Renal pelvis (tissue), 1 donor: ENCODE measurements at regions not wholly inside any gene's neighbourhood (a gene's known extent, or its start where the extent isn't known, plus 50 kb on each side); places are given as distances from the start of the nearest gene placed in this dataset.
"Not testable (repeated sequence)": the region's sequence is repeated elsewhere in the genome, so short reads cannot be mapped to it uniquely, and the experiment has no call there.

Experiments
- DNase-seq: peaks from one replicate; pipeline ENCODE4 v3.0.0-alpha.2; 2013

GRCh38 chr20:50446351-50447101 lies 63.7 kb upstream of the PTPN1 start:
- no peak for DNase-seq

GRCh38 chr20:50447102-50447804 lies 62.9 kb upstream of the PTPN1 start:
- no peak for DNase-seq

GRCh38 chr20:50447817-50448216 lies 62.4 kb upstream of the PTPN1 start:
- no peak for DNase-seq

GRCh38 chr20:50448625-50449403 lies 61.4 kb upstream of the PTPN1 start:
- DNase-seq = not testable (repeated sequence)

GRCh38 chr20:50449738-50450492 lies 60.3 kb upstream of the PTPN1 start:
- no peak for DNase-seq

DNA sequence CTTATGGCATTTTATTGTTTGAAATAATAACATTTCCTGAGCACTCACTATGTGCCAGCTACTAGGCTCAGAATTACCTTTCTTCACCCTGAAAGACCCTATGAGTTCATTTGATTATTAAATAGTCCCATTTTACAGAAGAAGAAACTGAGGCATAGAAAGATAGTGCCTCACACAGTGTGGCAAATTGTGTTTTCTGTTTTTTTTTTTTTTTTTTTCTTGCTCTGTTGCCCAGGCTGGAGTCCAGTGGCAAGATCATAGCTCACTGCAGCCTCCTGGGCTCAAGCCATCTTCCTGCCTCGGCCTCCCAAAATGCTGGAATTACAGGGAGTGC lies 59.7 kb upstream of the PTPN1 start:
- DNase-seq = no peak

DNA sequence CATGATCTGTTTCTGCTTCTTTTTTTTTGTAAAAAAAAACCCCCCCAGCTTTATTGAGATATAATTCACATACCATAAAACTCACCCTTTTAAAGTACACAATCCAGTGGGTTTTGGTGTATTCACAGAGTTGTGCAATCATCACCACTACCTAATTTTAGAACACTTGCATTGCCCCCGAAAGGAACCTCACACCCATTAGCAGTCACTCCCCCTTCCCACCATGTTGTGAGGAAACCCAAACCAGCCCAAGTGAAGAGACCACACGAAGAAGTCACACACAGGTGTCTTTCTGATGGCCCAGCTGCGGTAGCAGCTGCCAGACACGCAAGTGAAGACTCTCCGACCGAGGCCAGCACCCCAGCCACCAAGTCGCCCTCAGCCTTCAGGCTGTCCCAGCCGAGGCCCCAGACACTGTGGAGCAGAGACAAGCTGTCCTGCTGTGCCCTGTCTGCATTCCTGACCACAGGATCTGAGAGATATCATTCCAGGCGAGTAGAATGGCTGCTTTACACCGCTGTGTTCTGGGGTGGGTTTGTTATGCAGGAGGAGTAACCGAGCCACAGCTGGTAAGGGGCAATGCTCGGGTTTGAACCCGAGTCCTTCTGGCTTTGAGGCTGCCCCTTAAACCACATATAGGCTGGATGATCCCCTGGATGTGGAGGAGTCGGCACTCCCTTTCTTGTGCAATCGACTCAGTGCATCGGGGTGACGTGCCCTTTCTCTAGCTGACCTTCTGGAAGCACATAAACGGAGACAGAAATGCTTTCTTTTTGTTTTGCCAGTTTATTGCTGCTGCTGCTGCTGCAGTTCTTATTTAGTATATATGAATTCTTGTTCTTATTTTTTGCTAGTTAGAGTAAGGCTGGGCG lies 59.1 kb upstream of the PTPN1 start:
- no peak for DNase-seq

- DNase-seq = not testable (repeated sequence)
Measured at GRCh38 chr20:50451792-50452425, 58.3 kb upstream of the PTPN1 start.

- no peak for DNase-seq
Measured at GRCh38 chr20:50453533-50454244, 56.5 kb upstream of the PTPN1 start.

DNA sequence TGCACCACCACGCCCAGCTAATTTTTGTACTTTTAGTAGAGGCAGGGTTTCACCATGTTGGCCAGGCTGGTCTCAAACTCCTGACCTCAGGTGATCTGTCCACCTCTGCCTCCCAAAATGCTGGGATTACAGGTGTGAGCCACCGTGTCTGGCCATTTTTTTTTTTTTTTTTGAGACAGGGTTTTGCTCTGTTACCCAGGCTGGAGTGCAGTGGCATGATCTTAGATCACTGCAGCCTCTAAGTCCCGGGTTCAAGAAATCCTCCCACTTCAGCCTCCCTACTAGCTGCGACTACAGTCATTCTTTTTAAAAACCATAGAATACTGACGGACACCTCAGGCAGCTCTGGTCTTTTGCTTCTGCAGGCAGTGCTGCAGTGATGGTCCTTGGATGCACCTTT lies 54.9 kb upstream of the PTPN1 start:
- DNase-seq = not testable (repeated sequence)

DNA sequence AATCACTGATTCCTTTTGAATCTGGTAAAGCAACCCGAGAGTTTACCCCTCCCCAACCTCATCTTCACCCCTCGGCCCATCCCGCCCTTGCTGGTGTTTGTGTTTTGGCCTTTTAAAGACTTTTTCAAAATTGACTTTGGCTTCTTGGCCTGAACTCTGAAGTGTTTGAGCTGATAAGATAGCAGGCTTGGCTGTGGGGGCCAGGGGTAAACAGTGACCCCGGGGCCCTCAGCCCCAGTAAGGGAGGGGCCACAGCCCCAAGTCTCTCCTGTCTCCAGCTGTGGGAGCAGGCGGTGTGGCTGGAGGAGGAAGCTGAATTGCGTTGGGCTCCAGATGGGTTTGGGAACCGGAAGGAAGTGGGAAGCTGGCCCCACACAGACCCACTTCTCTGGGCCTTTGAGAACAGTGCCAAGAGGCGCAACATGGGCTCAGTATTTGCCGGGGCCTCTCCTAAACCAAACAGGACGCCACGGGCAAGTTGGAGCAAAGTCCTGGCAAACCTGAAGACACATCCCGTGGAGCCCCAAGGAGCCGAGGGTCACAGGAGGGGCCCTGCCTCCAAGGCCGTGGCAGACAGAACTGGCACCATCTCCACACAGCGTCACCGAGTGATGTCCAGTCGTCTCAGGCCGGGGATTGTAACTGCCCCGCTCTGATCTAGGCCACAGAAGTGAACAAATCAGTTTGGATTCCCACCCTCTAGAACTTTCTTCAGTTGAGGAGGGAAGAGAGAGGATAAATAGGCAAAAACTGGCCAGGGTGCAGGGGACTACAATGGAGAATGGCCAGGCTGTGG lies 54.3 kb upstream of the PTPN1 start:
- no peak for DNase-seq

GRCh38 chr20:50456452-50457324 lies 53.5 kb upstream of the PTPN1 start:
- DNase-seq = no peak

- DNase-seq = no peak
Measured at GRCh38 chr20:50459124-50459918, 50.9 kb upstream of the PTPN1 start.

GRCh38 chr20:50460115-50460607 lies 50.0 kb upstream of the PTPN1 start:
- no peak for DNase-seq
